Stimulated activated CD4-positive, alpha-beta T cell treated with anti-CD3 and anti-CD28 coated beads, Interleukin-15, amount 100 ng/mL, for 24 hours (primary cell): ENCODE measurements at regions not wholly inside any gene's neighbourhood (a gene's known extent, or its start where the extent isn't known, plus 50 kb on each side); places are given as distances from the start of the nearest gene placed in this dataset.
"Not testable (repeated sequence)": the region's sequence is repeated elsewhere in the genome, so short reads cannot be mapped to it uniquely, and the experiment has no call there.

Experiments used
- DNase-seq: peaks from one replicate; pipeline ENCODE4 v3.0.0-alpha.2; 2020

DNA sequence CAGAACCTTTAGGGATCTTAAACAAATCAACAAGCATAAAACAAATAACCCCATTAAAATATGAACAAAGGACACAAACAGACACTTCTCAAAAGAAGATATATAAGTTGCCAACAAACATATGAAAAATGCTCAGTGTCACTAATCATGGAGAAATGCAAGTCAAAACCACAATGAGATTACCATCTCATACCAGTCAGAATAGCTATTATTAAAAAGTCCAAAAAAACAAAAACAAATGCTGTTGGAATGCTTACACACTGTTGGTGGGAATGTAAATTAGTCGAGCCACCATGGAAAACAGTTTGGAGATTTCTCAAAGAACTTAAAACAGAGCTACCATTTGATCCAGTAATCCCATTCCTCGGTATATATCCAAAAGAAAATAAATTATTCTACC, 423.6 kb downstream of the OTOL1 start:
- no peak for DNase-seq

DNA sequence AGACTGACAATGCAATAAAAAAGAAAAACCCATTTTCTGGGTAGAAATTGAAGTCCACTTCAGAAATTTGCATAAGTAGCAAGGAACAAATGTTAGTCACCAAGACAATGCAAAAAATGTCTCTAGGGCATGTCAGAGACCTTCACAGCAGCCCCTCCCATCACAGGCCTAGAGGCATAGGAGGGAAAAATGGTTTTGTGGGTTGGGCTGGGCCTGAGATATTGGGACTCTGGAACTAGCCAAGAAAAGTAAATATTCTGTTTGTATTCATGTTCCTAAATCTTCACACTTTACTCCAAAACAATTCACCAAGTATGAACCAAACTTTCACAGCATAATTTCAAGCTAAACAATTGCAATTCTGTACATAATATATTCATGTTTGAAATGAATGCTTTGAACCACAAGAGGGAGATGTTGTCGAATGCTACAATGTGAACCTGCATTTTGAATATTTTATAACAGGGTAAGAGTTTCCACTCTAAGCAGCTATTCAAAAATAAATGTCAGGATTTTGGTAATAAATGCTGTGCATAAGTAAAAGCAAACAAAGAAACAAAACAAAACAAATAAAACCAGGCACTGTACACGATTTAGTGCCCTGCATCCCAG, 429.2 kb downstream of the OTOL1 start:
- DNase-seq: no peak

DNA sequence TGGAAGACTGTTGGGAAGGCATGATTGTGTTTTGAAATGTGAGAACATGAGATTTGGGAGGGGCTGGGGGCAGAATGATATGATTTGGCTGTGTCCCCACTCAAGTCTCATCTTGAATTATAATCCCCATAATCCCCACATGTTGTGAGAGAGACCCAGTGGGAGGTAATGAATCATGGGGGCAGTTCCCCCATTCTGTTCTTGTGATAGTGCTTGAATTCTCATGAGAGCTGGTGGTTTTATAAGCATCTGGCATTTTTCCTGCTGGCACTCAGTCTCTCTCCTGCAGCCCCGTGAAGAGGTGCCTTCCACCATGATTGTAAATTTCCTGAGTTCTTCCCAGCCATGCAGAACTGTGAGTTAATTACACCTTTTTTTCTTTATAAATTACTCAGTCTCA, 430.5 kb downstream of the OTOL1 start:
- no peak for DNase-seq

DNA sequence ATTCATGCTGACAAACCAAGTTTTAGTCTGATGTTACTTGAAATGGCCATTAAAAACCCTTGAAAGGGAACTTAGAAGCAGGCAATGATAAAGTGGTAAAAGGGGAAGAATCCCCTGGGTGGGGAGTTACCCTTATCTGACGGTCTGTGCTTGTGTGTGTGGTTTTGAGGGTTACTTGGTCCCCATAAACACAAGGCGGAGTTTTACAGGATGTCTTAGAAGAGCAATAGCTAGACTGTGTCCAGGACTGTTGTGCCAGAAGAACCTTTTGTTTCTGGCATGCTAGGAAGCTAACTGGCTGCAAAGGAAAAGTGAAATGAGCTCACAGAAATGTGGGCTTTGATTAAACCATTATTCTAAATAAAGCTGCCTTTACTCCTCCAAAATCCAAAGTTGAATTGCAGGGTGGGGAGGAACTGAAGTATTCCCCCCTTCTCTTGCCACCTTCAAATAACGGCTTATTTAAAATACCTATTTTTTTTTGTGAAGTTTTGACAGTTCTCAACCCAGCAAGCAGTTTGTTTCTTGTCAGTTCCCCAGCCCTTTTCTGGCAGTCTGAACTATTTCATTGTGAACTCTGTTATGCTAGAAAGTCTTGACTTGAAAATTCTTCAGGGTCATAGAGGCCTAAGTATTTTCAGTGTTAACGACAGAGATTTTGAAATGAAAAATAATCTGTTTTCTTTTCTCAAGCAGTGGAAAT, 443.5 kb downstream of the OTOL1 start:
- no peak for DNase-seq

DNA sequence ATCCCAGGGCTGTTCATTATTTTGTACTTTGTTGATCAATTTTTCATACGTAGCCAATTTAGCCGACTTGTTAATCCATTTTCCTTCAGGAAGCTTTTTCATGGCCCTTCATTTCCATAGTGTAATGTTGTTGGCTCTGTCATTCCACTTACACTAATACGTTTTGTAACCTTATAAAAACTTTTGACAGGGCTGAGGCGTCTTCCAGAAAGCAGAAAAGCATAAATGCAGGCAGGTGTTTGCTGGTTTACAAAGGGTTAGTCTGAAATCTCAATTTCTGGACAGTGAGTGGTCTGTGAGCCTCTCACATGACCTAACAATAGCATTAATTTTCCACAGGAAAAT, 444.0 kb downstream of the OTOL1 start:
- DNase-seq: no peak

DNA sequence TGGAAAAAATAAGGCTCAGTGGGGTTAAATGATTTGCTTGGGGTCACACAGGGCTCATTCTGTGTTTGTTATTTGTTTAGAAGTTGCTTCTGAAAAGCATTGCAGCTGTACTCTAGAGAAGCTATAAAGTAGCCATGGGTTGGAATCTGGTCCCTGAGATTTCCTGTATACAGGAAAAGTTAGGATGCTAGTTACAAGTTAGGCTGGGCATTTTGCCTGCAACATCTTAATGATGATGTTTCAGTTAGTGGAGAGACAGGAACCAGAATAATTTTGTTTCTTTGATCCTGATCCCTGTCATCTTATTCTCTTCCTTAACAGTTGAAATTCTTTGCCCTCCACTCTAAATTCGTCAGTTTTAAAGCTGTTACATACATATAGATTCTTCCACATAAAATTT, 445.3 kb downstream of the OTOL1 start:
- no peak for DNase-seq

DNA sequence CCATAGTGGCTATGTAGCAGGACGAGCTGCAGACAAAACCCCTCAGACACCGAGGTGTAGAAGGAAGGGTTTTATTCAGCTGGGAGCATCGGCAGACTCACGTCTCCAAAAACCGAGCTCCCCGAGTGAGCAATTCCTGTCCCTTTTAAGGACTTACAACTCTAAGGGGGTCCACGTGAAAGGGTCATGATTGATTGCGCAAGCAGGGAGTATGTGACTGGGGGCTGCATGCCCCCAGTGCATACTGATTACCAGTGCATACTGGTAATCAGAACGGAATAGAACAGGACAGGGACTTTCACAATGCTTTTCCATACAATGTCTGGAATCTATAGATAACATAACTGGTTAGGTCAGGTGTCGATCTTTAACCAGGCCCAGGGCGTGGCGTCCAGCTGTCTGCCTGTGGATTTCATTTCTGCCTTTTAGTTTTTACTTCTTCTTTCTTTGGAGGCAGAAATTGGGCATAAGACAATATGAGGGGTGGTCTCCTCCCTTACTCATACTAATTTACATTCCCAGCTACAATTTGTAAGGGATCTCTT, 447.3 kb downstream of the OTOL1 start:
- not testable (repeated sequence) for DNase-seq

DNA sequence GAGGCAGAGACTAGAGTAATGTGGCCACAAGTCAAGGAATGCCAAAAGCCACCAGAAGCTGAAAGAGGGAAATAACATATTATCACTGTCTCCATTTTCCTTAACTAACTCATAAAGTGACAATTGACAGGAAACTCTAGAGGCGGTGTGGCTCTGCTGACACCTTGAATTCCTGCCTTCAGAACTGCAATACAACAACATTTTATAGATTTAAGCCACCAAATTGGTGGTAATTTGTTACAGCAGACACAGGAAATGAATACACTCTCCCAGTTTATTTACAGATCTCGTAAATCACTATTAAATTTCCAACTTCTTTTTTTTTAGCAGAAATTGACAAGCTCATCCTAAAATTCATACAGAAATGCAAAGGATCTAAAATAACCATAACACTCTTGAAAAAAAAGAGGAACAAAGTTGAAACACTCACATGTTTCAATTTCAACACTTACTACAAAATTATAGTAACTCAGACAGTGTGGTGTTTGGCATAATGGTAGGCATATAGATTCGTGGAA, 449.9 kb downstream of the OTOL1 start:
- DNase-seq: no peak

DNA sequence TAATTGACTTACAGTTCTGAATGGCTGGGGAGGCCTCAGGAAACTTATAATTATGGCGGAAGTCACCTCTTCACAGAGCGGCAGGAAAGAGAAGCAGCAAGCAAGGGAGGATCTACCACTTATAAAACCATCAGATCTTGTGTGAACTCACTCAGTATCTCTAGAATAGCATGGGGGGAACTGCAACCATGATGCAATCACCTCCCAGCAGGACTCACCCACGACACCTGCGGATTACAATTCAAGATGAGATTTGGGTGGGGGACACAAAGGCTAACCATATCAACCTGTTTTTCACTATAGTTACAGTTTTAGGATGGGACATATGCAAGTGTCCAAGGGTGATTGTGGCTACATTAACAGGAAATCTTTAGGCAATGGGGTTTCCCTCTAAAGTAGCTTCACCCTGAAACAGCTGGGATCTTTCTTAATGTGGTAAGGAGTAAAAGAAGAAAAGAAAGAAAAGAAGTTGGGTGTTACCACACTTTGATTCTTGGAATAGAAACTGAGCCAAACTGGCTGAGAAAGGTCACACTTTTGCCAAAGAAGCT, 453.8 kb downstream of the OTOL1 start:
- no peak for DNase-seq

DNA sequence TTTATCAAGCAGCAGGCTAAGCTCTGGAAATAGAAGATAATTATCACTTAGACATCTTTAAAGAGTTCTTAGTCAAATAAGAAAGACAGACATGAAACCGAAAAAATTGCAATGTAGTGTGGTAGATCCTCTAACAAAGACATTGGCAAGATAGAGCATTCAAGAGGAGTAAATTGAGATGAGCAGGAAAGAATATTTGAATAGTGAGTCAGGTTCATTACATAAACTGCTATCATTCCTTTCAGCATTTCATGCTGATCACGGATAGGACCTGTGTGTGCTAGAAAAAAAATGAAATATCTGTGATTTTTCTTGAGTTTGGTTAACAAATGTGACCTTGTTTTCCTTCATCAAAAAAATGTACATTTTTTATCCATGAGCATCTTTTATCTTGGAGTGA, 460.9 kb downstream of the OTOL1 start:
- no peak for DNase-seq

DNA sequence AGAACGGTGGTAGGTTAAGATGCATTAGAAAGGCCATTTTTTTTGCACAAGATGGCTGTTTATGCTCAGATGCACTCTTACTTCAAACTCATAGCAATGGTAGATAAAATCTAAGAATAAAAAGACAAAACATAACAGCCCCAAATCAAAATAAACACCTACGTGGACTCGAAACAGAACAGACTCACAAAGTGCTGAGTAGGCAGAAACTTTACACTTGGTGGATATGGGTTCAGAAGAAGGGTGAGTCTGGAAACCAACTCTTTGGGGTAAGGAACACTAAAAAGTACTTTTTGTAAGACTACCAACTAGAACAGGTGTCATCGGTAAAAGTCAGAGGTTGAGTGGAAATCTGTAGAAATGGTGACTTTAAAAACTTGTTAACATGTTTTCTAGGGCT, 468.2 kb downstream of the OTOL1 start:
- no peak for DNase-seq

DNA sequence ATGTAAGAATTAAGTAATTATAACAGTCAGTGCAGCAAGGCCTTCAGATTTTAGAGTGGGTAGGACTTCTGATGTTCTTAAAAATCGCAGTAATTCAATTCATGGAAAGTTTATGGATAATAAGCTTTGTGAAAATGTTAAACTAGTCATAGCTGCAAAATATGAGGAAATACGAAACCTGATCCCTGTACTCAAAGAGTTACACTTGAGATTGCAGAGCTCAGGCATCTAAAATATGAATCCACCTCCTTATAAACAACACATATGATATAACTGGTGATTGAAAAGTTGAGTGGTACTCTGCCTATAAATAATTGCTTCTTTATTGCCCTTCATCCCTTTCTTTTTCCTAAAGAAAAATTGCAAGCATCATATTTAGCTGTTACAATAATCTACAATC, 473.3 kb downstream of the OTOL1 start:
- DNase-seq: no peak

DNA sequence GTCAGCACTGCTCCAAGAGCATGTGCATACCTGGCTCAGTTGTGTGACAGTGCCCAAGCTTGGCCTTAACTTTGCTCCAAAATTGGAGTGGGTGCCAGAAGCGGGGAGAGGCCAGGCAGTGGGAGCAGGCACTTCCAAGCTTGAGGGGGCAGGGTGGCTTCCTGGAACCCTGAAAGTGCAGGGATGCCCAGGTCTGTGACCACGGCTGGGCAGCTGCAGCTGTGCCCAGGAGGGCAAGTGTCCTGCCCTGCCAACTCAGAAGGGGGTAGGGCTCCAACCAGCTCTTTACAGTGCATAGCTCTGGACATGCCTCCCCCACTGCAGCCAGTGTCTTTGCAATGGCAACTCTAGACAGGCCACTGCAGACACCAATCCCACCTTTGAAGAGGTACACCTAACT, 478.6 kb downstream of the OTOL1 start:
- DNase-seq: no peak

DNA sequence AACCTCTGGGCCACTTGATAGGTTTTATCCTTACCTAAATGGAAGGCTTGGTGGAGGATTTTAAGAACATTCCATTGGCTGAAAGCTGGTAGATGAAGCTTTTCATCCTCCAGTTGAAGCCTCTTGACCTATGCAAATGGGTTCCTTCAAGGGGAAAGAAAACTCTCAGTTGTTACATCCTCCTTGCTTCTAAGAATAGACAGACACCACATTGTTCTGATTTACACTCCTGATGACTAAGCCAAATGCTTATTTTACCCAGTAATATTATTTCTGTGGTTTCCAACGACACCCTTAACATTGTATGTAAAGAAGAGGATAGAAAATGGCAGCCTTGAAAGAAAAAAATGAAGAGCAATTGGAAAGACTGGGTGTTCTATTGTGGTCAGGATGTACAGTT, 480.5 kb downstream of the OTOL1 start:
- no peak for DNase-seq

DNA sequence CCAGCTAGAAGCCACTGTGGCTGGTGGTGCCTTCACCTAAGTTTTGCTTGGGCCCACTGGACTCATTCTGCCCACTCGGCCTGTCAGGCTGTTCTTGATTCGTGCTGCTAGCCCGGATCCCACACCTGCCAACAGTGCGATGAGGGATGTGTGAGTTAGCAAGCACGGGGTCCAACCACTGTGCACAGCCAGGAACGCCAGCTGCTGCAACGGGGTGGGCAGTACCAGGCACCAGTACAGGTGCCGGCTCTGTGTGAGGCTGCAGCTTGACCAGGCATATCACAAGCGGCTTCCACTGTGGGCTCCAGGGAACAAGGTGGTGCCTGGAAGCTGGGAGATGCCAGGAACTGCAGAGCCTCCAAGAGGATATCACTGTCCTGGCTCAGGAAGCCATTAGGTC, 481.2 kb downstream of the OTOL1 start:
- DNase-seq: no peak

DNA sequence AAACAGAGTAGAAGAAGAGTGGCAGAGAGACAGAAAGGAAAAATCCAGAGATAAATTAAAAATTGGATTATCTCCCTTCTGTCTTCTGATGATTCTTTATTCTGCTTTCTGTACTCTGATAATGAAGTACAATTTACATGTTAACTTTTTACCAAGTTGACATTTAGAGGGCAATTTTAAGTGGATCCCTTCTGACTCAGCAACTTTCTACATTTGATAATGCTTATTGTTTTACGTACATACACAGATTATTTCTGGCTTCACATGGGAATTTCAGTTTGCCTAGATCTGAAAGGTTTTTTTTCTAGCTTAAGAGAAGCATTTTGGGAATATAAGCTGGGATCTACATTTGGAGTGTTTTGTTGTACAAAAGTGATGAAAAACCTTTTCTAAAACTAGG, 491.3 kb downstream of the OTOL1 start:
- DNase-seq: no peak

DNA sequence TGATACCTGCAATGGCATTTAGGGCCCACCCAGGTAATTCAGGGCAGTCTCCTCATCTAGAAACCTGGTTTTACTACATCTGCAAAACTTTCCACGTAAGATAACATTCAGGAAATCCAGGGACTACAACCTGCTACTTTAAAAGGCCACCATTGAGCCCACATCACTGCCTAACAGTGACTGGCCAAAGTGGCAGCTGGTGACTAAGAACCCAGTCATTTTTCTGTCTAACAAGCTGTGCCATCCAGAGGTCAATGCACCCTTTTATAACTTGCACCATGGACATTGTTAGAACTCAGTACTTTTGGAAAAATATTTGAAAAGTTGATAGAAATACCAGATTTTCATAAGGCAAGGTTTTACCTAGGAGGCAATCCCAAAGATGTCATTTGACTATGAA, 492.4 kb downstream of the OTOL1 start:
- DNase-seq: no peak

DNA sequence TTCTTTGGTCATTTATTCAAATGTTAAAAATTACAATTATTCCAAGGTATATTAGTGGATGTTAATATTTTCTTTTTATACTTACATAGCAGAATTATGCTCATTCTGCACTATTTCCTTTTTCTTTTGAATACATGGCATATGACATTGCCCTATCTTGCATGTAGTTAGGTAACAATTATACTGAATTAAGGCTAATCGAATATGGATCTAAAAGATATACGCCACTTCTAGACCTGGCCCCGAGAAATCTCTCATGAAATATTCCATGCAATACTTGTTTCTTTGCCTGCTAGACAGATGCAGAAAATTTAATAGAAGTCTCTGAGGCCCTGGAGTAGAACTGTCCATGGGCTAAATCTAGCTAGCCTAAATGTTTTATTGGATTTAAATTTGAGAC, 493.4 kb downstream of the OTOL1 start:
- no peak for DNase-seq

DNA sequence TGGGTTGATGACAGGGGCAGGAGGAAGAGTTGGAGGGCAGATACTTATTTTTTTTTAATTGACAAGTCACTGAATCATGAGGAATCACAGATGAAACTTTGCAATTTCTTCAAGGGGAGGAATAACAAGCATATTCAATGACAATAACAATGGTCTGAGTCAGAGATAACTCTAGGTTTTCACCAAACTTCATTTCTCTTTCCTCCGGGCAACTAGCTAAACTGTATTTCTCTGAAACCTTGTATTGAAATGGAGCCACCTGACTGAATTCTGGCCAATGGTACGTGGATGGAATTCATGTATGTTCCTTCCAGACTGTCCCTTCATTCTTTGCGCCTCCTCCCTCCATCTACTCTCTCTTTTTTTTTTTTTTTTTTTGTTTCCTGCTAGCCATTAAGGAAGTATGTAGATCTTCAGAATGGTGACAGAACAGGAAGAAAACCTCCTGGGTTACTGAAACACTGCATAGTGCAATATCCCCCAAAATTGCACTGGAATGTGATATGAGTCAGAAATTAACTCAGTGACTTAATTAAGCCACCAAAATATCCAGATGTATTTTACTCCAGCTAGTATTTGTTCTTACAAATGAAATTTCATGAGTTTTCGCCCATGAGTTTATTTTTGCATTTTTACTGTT, 495.4 kb downstream of the OTOL1 start:
- no peak for DNase-seq

DNA sequence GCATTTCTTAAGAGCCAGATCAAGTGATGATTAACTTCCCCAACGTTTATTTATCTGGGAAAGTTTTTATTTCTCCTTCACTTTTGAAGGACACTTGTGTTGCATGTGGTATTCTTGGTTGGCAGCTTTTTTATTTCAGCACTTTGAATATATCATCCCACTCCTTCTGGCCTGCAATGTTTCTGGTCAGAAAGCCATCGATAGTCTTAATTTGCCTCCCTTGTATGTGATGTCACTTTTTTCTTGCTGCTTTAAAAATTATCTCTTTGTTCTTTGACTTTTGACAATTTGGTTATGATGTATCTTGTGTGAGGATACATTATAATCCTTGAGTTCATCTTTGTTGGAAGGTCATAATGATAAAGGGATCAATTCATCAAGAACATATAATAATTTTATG, 503.2 kb downstream of the OTOL1 start:
- no peak for DNase-seq

DNA sequence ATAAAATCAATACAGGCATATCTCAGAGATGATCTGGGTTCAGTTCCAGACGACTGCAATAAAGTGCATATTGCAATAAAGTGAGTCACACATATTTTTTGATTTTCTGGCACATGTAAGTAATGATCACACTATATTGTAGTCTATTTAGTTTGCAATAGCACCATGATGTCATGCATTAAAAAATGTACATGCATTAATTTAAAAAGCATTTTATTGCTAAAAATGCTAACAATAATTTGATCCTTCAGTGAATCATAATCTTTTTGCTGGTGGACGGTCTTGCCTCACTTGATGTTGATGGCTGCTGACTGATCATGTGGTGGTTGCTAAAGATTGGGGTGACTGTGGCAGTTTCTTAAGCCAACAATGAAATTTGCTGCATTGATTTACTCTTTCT, 511.1 kb downstream of the OTOL1 start:
- DNase-seq: no peak

DNA sequence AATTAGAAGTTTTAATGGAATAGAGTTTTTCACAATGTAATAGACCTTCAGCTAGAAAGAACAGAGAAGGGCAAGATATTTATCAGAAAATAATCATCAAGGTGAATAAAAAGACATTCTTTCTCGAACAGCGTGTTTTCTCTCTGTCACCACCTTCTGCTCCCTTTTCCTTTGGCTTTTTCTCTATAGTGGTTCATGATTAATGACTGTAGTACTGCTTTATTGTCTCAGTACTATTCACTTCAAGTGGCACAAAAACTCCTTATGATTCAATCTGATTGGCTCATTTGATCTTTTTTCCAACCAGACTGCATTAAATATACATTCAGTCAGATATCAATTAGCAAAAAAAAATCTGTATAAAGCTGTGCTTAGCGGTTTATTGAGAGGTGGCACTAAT, 516.0 kb downstream of the OTOL1 start:
- no peak for DNase-seq

DNA sequence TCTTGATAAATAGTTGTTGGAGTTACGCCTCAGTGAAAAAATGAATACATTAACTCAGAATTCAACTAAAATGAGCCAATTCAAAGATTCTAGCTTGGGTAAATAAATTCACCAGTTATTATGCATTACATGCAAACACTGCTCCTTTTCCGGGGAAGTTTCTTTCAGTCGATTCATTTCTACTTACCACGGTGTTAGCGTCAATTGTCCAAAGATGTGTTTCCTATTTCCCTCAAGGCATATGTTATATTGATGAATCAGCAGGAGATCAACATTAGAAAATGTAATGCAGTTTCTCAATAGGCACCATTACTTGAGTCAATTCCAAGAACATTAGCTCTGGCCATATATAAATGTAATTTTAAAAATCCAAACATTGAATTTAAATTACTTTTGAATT, 517.7 kb downstream of the OTOL1 start:
- no peak for DNase-seq

DNA sequence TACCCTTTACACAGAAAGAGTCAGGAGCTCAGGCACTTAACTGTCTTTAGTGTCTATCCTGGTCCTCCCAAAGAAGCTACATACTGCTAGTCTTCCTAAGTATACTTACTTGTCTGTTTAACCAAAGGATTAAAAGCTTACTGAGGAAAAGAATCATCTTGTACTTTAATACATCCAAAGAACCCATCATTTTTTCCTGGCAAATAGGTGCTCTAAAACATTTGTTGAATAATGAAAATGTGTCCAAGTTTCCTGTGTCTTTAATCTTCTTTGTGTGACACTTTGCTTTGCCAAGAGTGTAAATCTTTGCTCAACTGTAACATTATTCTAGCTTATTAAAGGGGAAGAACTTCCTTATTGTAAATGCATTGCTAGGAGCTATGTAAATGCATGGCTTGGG, 519.2 kb downstream of the OTOL1 start:
- DNase-seq: no peak
